Mesendoderm (in vitro differentiated cells): ENCODE measurements at regions not wholly inside any gene's neighbourhood (a gene's known extent, or its start where the extent isn't known, plus 50 kb on each side); places are given as distances from the start of the nearest gene placed in this dataset.

ENCODE experiments used
- DNase-seq: peaks from one replicate; pipeline ENCODE4 v3.0.0; 2013
- H2AK5ac ChIP-seq: 2 replicates; pipeline ENCODE4 v1.6.1; 2013; ENCODE audit warnings: low read length, inconsistent platforms
- H2BK120ac ChIP-seq: 2 replicates; pipeline ENCODE4 v1.6.1; 2013; ENCODE audit warnings: low read depth, mild to moderate bottlenecking, low read length, moderate library complexity, mixed read lengths
- H2BK15ac ChIP-seq: replicated peaks from 2 replicates; pipeline ENCODE4 v1.6.1; 2013; ENCODE audit warnings: low read depth, mild to moderate bottlenecking, moderate library complexity
- H2BK5ac ChIP-seq: 2 replicates; pipeline ENCODE4 v1.6.1; 2013; ENCODE audit warnings: low read length, inconsistent platforms
- H3K18ac ChIP-seq: 2 replicates; pipeline ENCODE4 v1.6.1; 2013; ENCODE audit warnings: mild to moderate bottlenecking, low read length, mixed read lengths
- H3K23ac ChIP-seq: one replicate; pipeline ENCODE4 v1.6.1; 2013; ENCODE audit warnings: low read length
- H3K27ac ChIP-seq: 2 replicates; pipeline ENCODE4 v1.5.1; 2013; ENCODE audit warnings: low read depth, mild to moderate bottlenecking, inconsistent platforms, low read length, moderate library complexity
- H3K27me3 ChIP-seq: 2 replicates; pipeline ENCODE4 v1.6.1; 2013; ENCODE audit warnings: low read length, control low read depth, mild to moderate bottlenecking, inconsistent platforms; ENCODE audit not compliant: insufficient read depth, poor library complexity
- H3K36me3 ChIP-seq: 2 replicates; pipeline ENCODE4 v1.6.1; 2013; ENCODE audit warnings: low read length, inconsistent platforms; ENCODE audit not compliant: control insufficient read depth, insufficient read depth
- H3K4ac ChIP-seq: one replicate; pipeline ENCODE4 v1.6.1; 2013; ENCODE audit warnings: low read depth, mild to moderate bottlenecking, low read length, moderate library complexity
- H3K4me1 ChIP-seq: 2 replicates; pipeline ENCODE4 v1.6.1; 2013; ENCODE audit warnings: low read depth, low read length, inconsistent platforms; ENCODE audit not compliant: control insufficient read depth
- H3K4me2 ChIP-seq: 2 replicates; pipeline ENCODE4 v1.6.1; 2013; ENCODE audit warnings: low read length
- H3K4me3 ChIP-seq: 2 replicates; pipeline ENCODE4 v1.5.1; 2013; ENCODE audit warnings: mild to moderate bottlenecking, low read length
- H3K56ac ChIP-seq: one replicate; pipeline ENCODE4 v1.6.1; 2013; ENCODE audit warnings: low read length
- H3K79me1 ChIP-seq: 2 replicates; pipeline ENCODE4 v1.6.1; 2013; ENCODE audit warnings: low read length, inconsistent platforms
- H3K79me2 ChIP-seq: 2 replicates; pipeline ENCODE4 v1.6.1; 2013; ENCODE audit warnings: mild to moderate bottlenecking, low read length; ENCODE audit not compliant: control insufficient read depth, insufficient read depth
- H3K9ac ChIP-seq: 2 replicates; pipeline ENCODE4 v1.6.1; 2013; ENCODE audit warnings: low read length, inconsistent platforms
- H4K5ac ChIP-seq: one replicate; pipeline ENCODE4 v1.6.1; 2013; ENCODE audit warnings: low read length
- H4K8ac ChIP-seq: one replicate; pipeline ENCODE4 v1.6.1; 2013; ENCODE audit warnings: low read depth, mild to moderate bottlenecking, control low read depth, low read length, moderate library complexity
- WGBS: extraction: QIAGEN DNeasy Blood & Tissue Kit; methylation state at CpG from one replicate; pipeline ENCODE4 v1.1.7; 2013; ENCODE audit warnings: low lambda C conversion rate, missing lambda C conversion rate; ENCODE audit not compliant: insufficient coverage; ENCODE audit errors: extremely low coverage; 5-methylcytosine and 5-hydroxymethylcytosine counted together

DNA sequence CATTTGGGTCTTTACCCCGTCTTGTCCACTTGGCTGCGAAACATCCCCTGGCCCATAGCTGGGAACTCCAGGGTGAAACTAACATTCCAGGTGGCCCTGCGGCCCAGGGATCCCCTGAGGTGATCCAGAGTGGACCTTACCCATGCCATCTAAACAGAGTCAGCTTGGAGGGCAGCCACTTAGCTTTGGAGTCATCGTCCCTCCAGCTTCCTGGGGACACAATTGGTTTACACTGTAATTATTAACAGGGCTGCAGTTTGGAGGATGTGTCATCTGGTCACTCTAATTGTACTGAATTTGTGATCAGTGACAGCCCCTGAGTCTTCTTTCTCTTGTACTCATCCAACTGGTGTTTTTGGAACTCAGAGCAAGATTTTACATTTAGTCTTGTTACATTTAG, 149.9 kb downstream of the ENGASE start:
- WGBS = no CpG with 5 or more reads among the region's 4 CpGs
- Histone ChIP-seq H4K5ac (no peak overlapping the region), H3K23ac (no peak overlapping the region), H3K27me3 (no peaks in the 10 kb centered on the region), H2BK15ac (no peak overlapping the region), H3K79me1 (no peaks in the 10 kb centered on the region), H2BK5ac (no peak overlapping the region), H3K56ac (no peak overlapping the region), H4K8ac (no peak overlapping the region), H3K4ac (no peak overlapping the region), H3K4me1 (no peaks in the 10 kb centered on the region), H3K4me3 (no peak overlapping the region), H3K79me2 (no peaks in the 10 kb centered on the region), H3K9ac (no peak overlapping the region), H3K36me3 (no peaks in the 10 kb centered on the region), H2AK5ac (no peak overlapping the region), H2BK120ac (no peak overlapping the region), H3K27ac (no peak overlapping the region), H3K4me2 (no peak overlapping the region), H3K18ac (no peak overlapping the region)
- DNase-seq = no peak

DNA sequence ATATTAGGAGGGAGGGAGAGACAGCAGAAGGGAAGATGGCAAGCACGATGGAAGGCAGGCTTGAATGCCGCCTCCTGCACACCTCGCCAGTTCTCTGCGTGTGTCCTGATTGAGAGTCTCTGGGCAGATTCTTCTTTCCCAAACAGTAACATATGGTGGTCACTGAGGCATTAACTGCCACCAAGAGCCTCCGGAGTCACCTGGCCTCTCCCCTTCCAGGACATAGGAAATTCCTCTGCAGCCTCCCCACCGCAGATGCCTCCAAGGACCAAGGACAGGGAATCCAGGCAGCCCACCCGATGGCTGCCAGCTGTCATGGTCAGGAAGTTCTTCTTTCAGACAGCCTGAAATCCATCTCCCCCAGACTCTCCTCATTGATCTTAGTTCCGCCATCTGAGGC, 149.3 kb downstream of the ENGASE start:
- WGBS = no CpG with 5 or more reads among the region's 8 CpGs
- H3K4me1 ChIP-seq = no peaks in the 10 kb centered on the region

DNA sequence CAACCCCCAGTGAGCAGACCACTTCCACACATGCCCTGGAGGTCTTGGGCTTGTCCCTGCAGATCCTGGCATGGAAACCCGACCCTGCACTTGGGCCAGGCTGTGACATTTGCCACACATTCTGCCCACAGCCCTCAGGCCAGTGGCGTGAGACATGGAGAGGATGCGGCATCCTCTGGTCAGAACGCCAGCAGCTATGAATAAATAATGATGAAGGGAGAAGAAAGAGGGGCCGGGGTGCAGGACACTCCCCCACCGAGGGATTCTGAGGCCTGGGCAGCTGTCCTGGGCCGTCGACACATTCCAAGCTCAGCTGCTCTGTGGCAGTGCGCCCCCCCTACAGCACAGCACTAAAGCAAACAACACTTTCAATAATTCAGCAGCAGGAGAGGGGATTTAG, 148.8 kb downstream of the ENGASE start:
- no peaks in the 10 kb centered on the region for H3K36me3 ChIP-seq
- H3K9ac ChIP-seq = no peak overlapping the region
- H3K4me3 ChIP-seq = no peak overlapping the region
- H3K4me1 ChIP-seq = no peaks in the 10 kb centered on the region
- H3K27ac ChIP-seq = no peak overlapping the region
- no peaks in the 10 kb centered on the region for H3K27me3 ChIP-seq
- DNase-seq = no peak
- no CpG with 5 or more reads among the region's 9 CpGs for WGBS
- no peak overlapping the region for H2AK5ac ChIP-seq
- no peak overlapping the region for H2BK5ac ChIP-seq
- no peak overlapping the region for H3K23ac ChIP-seq
- no peaks in the 10 kb centered on the region for H3K79me2 ChIP-seq
- H3K4me2 ChIP-seq = no peak overlapping the region
- H3K79me1 ChIP-seq = no peaks in the 10 kb centered on the region
- H4K5ac ChIP-seq = no peak overlapping the region
- H3K18ac ChIP-seq = no peak overlapping the region
- H4K8ac ChIP-seq = no peak overlapping the region
- H3K56ac ChIP-seq = no peak overlapping the region
- H3K4ac ChIP-seq = no peak overlapping the region
- H2BK120ac ChIP-seq = no peak overlapping the region
- H2BK15ac ChIP-seq = no peak overlapping the region

More for the DNA sequence above, 149.3 kb downstream of the ENGASE start:
- Histone ChIP-seq H3K56ac (no peak overlapping the region), H2BK120ac (no peak overlapping the region), H3K4me3 (no peak overlapping the region), H3K36me3 (no peaks in the 10 kb centered on the region), H3K79me2 (no peaks in the 10 kb centered on the region), H3K27ac (no peak overlapping the region), H3K23ac (no peak overlapping the region), H3K4ac (no peak overlapping the region), H2AK5ac (no peak overlapping the region), H3K27me3 (no peaks in the 10 kb centered on the region), H4K8ac (no peak overlapping the region), H3K18ac (no peak overlapping the region), H3K4me2 (no peak overlapping the region), H2BK5ac (no peak overlapping the region), H2BK15ac (no peak overlapping the region), H3K9ac (no peak overlapping the region), H3K79me1 (no peaks in the 10 kb centered on the region), H4K5ac (no peak overlapping the region)
- DNase-seq = no peak

DNA sequence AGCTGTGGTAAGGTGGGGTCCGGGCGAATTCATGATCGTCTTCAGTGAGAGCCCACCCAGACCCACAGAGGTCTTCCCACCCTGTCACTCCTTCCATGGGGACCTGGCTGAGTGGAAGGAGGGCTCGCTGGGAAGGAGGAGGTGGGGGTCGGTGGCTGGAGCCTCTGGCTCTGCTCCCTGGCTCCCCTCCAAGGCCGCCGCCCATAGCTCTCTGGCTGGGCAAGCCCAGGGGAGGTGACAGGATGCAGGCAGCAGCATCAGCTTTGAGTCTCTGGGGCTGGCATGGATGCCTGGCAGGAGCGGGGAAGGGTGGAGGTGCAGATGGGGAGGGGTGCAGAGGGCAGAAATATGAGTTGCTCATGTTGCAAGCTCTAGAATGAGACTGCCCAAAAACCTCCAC, 147.0 kb downstream of the ENGASE start:
- Histone ChIP-seq H3K23ac (no peak overlapping the region), H4K8ac (no peak overlapping the region), H3K36me3 (no peaks in the 10 kb centered on the region), H3K9ac (no peak overlapping the region), H2BK15ac (no peak overlapping the region), H2BK5ac (no peak overlapping the region), H3K4me1 (no peaks in the 10 kb centered on the region), H4K5ac (no peak overlapping the region), H3K27ac (no peak overlapping the region), H3K27me3 (no peaks in the 10 kb centered on the region), H3K4me2 (no peak overlapping the region), H3K56ac (no peak overlapping the region), H3K18ac (no peak overlapping the region), H3K4ac (no peak overlapping the region), H3K79me1 (no peaks in the 10 kb centered on the region), H3K4me3 (no peak overlapping the region), H2BK120ac (no peak overlapping the region), H2AK5ac (no peak overlapping the region), H3K79me2 (no peaks in the 10 kb centered on the region)
- no peak for DNase-seq
- WGBS = no CpG with 5 or more reads among the region's 8 CpGs

DNA sequence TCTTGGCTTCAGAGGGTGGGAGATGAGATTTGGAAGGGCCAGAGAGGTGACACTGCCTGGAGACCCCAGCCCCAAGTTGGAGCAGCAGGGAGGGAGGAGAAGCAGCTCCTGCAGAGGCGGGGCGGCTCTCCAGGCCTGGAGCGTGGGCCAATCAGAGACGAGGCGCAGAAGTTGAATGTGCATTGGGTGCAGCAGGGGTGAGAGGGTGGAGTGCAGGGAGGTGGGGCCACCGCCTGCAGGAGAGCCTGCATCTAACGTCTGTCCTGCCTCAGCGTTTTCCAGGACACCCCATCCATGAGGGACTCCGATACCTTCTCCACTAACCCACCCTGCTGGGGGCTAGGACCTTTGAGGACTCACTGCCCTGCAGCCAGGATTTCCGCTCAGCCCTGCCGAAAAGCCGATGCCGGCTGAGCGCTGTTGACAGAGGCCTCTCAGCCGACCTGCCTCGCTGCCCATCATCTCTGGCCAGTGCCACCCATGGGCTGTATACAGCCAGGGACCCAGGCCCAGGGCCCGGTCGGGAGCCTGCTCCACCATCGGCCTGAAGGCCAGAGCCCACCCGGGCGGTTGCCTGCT, 146.2 kb downstream of the ENGASE start:
- Histone ChIP-seq H3K79me2 (no peaks in the 10 kb centered on the region), H3K4me2 (peak overlapping the region; percentile 63), H2BK5ac (no peak overlapping the region), H3K79me1 (no peaks in the 10 kb centered on the region), H3K18ac (no peak overlapping the region), H3K4me3 (peak overlapping the region; percentile 5), H2AK5ac (no peak overlapping the region), H2BK15ac (no peak overlapping the region), H3K23ac (no peak overlapping the region), H3K27me3 (no peaks in the 10 kb centered on the region), H3K4me1 (no peaks in the 10 kb centered on the region), H2BK120ac (no peak overlapping the region), H3K36me3 (no peaks in the 10 kb centered on the region), H4K8ac (no peak overlapping the region), H3K56ac (peak overlapping the region; percentile 28), H3K27ac (no peak overlapping the region), H3K4ac (no peak overlapping the region), H4K5ac (no peak overlapping the region), H3K9ac (peak overlapping the region; percentile 22)
- peak; percentile 58 for DNase-seq
- WGBS = no CpG with 5 or more reads among the region's 21 CpGs

DNA sequence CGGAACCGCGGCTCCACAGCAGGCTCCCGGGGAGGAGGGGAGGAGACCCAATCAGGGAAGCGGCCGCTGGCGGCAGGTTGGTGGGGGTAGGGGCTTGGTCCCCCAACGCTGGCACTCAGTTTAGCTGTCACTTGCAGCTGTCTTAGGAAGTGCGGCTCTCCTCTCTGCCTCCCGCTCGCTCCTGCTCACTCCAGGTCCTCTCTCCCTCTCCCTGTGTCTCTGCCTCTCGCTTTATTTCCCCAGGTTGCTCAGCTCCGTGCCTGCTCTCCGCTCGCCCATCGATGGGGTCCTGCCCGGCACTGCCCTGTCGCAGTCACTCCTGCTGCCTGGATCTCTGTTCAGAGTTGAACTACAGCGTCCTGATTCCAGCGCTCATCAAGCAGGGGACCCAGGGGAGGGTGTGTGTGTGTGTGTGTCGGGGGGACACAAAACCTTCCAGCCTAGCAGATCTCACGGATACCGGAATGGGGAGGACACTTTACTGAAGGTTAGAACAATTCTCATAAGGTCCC, 145.6 kb downstream of the ENGASE start:
- no peak overlapping the region for H3K18ac ChIP-seq
- no peaks in the 10 kb centered on the region for H3K27me3 ChIP-seq
- H3K36me3 ChIP-seq = no peaks in the 10 kb centered on the region
- peak overlapping the region; percentile 22 for H3K9ac ChIP-seq
- no peak overlapping the region for H2AK5ac ChIP-seq
- no peaks in the 10 kb centered on the region for H3K79me1 ChIP-seq
- no peak overlapping the region for H2BK15ac ChIP-seq
- peak; percentile 34 for DNase-seq
- H3K4me1 ChIP-seq = no peaks in the 10 kb centered on the region
- H3K4me3 ChIP-seq = peak overlapping the region; percentile 5
- no peak overlapping the region for H2BK5ac ChIP-seq
- H3K27ac ChIP-seq = no peak overlapping the region
- no peak overlapping the region for H4K5ac ChIP-seq
- peak overlapping the region; percentile 7 for H3K23ac ChIP-seq
- H3K4ac ChIP-seq = no peak overlapping the region
- H3K56ac ChIP-seq = peak overlapping the region; percentile 28
- no peak overlapping the region for H2BK120ac ChIP-seq
- H3K4me2 ChIP-seq = peak overlapping the region; percentile 63
- no CpG with 5 or more reads among the region's 23 CpGs for WGBS
- no peaks in the 10 kb centered on the region for H3K79me2 ChIP-seq
- no peak overlapping the region for H4K8ac ChIP-seq
